HG03064 (cell line): ENCODE measurements at regions not wholly inside any gene's neighbourhood (a gene's known extent, or its start where the extent isn't known, plus 50 kb on each side); places are given as distances from the start of the nearest gene placed in this dataset.

Experiments
- ATAC-seq: cut with Tn5 transposase; IDR thresholded peaks from one replicate; pipeline ENCODE4 v1.9.1; 2021; ENCODE audit warnings: low read depth; ENCODE audit not compliant: unreplicated experiment

DNA sequence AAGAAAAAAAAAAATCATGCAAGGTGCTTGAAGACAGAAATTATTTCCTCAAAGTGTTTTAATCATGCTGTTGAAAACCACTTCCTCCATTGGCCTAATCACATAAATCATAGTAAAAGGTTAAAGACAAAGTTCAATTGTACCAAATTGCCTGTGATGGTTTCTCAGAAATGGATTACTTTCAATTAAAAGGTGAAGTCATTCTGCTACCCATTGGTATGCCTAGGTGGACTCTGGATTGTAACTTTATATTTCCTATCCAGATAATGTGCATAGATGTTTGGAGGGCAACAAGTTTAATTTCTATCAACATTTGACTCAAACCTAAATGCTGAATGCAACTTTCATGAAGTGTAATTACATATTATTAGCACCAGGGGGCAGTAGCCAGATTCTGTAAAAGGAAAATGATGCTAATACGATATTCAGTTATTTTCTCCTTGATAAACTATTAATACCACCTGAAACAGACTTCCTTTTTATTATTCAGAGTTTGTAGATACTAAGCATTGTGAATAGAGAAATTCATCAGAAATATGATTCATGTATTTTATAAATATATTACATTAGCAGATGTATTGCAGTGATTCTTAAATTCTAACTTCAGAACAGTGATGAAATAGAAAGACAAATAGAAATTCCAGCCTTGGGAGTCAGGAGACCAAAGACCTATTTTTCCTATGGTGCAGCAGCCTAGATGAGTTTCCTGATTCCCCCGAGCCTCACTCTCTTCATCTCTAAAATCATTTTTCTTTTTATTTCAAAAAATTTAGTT is 148.2 kb downstream of the CAAP1 start:
- ATAC-seq, result no peak

DNA sequence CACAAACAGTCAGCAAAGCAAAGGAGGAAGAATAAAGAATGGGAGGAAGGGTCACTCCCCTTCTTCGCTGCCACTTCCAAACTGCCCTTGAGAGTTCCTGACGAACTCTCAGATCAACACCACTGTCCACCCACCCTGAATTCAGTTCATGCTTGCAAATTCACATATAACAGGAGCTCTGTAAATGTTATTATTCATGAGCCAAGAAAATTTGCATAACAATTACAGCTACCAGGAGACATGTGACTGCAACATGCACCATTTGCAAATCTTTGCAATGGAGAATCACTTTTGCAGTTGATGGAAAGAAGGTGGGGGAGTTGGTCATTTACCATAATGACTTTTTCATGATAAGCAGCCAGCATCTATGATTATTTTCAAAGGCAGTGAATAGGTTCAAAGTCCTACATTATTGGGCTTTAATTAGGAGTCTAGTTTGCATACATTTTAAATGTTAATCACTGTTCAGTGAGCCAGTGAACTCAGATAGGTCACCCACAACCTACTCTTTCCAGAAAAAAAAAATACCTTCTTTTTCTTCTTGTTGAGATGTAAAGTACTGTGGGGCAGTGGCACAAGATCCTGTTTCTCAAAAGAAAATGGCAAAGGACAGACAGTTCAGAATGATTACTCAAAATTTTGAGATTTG is 149.7 kb downstream of the CAAP1 start:
- no peak for ATAC-seq

DNA sequence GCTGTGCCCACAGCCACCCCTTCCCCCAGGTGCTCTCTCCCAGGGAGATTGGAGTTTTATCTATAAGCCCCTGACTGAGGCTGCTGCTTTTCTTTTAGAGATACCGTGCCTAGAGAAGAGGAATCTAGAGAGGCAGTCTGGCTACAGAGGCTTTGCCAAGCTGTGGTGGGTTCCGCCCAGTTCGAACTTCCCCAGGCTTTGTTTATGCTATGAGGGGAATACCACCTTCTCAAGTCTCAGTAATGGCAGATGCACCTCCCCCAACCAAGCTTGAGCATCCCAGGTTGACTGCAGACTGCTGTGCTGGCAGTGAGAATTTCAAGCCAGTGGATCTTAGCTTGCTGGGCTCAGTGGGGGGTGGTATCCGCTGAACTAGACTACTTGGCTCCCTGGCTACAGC is 157.4 kb downstream of the CAAP1 start:
- ATAC-seq, result no peak

DNA sequence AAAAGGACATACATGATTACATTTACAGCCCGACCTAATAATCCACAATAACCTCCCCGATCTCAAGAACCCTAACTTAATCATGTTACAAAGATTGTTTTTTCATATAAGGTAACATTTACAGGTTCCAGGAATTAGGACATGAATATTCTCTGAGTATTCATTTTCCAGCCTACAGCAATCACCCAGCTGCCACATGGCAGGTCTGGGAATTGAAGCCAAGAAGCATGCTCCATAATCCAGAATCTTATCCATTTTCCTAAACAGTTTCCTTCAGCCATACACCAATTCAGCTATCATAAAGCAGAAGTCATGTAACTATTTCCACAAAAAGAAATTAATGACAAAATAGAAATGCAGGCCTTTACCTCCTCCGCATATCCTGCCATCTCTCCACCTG is 163.4 kb downstream of the CAAP1 start:
- no peak for ATAC-seq

DNA sequence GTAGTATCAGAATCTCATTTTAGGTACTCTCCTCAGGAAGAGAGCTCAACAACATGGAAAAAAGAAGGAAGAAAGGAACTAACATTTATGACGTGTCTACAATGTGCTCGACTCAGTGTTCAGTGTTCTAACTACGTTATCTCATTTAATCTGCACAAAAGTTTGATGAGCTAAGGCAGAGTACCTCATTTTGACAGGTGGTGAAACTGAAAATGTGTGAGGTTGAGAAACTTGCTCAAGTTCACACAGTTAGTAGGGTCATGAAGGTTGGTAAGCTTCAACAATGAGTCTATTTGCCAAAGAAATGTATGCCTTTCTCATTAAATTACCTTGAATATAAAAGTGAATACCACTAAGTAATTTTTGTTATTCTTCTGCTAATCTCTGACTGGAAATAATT is 165.1 kb downstream of the CAAP1 start:
- ATAC-seq, result no peak

DNA sequence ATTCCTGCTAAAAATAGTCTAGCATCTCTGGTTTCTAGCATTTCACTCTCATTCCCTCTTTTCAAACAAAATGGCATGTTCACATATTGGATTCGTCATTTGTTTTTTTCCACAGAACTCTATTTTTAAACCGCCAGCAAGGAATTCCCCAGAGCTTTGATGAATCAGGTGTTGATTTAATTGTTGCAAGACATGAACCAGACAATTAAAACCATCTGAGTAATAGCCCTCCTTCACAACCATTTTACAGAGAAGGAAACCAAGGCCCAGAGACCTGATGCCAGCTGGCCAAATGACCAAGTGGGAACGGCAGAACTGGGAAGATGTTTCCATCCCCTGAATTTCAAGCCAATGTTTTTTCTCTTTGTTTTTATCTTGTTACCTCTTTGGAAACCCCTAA is 167.0 kb downstream of the CAAP1 start:
- no peak for ATAC-seq

DNA sequence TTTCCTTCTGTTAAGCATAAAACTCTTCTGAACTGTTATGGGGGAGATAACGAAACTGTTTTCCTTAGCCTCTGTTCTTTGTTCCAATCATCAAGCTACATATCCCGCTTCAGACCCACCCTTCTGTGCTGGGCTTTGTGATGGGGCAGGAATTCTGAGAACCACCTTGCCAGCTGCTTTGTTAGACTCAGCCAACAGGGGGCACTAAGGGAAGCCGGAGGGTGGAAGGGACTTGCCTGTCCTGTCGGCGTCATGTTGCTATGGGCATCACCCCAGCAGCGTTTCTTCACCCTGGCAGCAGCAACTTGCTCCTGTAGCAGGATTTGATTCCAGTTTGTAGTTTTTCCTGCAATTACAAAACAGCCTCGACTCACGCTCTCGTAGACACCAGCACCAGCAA is 169.1 kb downstream of the CAAP1 start:
- no peak for ATAC-seq

DNA sequence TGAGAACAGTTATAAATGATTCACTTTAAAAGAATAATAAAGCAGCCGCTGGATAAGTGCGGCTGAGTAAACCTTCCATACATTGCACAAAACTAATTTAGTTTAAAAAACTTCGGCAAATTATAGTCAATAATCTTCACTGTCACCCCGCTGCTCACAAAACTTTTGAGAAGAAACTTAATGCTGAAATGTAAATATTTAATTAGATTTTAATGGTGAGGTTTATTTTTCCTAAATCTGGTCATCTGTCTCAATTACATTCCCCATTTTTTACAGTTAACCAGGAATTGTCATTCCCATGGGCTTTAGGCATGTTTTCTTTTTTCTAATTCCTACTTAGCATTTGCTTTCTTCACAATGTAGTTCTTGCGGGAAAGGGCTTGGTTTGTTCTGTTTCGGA is 169.8 kb downstream of the CAAP1 start:
- no peak for ATAC-seq

DNA sequence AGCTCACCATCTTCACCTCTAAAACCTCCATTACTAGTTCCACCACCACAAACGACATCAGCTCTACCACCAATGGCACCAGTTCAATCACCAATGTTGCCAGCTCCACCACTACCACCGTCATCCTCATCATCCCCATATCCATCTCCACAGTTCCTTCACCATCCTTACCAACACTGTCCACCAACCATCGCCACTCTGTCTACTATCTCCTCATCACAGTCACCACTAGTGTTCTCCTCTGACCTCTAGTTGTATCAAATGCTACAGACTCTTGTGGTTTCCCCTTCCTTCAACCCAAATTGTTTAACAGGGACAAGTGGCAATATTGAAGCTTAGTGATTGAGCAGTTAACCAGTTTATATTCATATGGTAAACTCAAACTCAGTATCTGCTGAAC is 182.6 kb downstream of the CAAP1 start:
- no peak for ATAC-seq

DNA sequence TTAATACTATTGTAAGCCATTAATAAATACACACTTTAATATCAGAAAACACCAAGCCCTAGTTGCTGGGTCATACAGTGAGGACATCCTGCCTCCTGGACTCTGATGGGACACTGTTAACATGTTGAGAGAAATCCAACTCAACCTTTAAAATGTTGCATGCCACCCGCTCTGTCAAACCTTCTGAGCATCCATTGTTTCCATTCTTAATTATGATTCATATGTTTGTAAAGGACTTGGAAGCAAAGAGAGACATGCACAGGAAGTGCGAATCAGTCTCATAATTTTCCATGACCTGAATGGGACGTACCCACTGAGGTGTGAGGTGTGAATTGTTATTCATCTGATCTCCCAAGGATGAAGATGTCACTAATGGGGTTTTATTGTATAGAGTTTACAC is 186.4 kb downstream of the CAAP1 start:
- ATAC-seq, result no peak

DNA sequence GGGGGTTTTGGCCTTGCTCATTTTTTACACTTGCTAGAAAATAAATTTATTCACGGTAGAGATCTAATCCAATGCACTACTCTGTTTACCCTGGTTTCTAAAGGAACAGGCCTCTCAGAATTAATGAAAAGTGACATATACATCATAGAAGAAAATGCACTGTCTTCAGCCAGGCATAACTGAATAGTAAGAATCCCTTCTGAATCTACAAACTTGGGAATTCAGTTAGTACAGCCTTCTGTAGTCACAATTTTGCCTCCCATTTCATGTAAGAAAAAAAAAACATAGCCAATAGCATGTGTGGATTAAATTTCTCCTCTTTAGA is 197.3 kb downstream of the CAAP1 start:
- no peak for ATAC-seq

DNA sequence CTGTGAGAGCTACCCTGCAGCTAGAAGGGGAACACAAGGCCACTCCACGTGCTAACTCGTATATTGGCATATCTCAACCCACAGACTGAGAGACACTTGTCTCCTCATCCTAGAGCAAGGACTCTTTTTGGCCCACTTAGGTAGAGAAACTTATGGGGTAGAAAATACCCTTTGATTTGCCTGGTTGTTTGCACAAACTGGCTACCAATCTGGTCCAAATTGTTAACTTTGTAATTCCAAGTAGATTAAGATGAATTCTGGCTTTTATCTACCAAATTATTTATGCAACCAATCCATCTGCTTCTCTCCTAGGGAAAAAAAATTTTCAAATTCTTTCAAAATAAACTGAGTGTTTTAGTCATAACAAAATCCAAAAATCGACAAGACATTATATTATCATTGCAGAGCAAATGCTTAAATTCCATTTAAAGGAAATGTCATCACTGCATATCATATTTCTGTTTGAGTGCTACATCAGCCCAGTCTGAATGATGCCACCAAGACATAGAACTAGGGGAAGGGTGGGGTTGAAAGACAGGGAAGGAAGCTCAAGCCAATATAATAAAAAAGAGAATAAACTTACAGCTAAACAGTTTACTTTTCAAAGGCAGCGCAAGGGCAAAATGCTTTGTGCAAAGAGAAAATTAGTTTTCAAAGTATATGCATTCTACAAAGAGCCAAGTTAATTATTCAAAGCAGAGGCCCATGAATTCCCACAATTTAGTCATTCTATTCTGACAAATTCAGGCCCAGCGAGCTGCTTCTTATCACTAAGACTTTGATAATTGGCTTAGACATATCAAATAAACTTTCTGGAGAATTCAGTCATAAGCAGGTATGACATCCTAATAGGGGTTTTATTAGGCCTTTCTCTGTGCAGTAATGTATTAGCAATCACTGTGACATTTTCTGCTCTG is 198.0 kb downstream of the CAAP1 start:
- ATAC-seq, result no peak

DNA sequence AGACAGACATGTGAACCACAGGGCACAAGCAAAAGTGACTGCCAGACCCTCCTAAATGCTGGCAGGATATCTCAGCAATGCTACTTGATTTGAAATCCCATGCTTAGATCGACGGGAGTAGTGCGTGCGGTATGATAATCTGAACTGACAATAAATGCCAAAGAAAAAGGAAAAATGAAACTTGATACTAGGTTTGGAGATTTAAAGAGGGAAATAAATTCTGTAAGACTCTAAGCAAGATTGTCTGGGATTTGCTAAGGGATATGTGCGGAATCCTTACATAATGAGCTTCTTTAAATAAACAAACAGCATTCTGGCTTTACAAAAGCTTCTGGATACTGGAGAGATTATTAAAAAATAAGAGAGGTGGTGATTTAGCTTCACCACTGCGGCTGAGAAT is 203.6 kb downstream of the CAAP1 start:
- no peak for ATAC-seq

DNA sequence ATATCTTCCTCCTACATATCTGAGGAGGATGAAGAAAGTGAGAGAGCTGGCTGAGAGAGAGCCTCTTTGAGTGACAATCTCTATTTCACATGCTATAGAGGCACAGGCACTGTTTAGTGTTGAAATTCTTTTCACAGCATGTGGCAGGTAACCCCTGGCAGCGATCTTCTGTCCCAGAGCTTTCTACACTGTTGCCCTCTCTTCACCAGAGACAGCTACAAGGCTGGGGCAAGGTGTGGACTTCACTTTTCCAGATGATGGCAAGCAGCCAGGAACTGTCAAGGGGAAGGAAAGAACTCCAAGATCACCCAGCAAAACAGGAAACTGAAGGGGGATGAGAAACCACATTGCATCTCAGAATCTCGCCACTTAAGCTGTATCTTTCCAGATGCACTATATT is 205.2 kb downstream of the CAAP1 start:
- ATAC-seq, result no peak

DNA sequence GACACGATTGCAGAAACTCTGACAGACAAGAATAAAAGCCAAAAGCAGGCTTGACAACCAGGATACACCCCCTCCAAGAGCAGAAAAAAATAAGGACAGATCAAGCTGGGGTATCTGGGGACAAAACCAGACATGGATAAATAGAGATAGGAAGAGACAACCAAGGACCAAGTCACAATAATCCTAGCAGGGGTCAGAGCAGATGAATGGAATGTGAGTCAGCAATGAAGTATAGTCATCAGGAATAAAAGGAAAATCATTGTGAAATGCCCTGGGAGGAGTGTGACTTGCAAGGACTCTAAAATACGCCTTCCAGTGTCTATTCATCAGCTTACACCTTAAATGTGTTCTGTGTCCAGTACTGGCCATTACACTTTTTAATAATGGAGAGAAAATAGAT is 206.8 kb downstream of the CAAP1 start:
- ATAC-seq, result no peak

DNA sequence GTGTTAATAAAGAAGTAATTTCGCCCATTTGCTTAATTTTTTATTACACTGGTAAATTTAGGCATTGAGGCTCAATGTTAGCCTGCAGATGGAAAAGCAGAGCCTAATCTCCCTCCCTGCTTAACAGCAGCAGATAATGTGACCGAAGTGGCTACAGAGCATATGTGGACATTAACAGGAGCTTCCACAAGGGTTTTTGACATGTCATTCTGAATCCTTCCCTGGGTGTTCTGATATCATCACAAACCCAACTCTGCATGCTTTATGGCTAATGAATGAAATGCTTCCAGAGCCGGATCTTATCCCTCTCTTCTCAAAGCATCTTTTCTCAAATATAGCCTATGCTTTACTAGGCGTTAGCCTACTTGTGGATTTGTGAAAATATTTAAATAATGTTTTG is 208.6 kb downstream of the CAAP1 start:
- no peak for ATAC-seq

DNA sequence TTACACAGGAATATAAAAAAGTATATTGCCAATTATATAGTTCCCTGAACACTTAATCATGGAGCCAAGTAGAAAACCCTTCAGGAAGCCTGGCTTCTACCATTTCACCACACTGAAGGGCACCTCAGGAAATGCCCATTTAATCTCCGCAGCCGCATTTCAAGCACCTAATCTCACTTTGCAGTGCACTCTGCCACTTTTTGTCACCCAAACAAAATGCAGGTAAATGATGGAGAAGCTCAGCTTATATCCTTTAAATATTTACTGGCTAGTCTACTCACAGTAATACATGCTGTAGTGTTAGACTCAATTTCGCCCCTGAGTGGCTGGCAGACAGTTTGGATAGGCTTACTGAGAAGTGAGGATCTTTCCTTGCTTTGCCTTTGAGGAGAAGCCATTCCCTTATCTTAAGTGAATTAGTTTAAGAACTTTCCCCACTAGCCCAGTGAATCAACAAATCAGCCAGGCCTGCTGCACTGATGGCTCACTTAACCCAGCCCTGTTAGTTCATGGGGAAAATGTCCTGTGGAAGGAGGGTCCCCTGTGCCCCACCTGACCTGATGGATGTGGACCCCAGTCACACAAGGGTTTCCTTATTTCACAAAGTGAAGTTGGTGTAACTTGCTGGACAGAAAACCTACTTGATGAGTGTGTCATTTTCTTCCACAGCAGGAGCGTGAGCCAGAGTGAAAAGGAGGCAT is 209.7 kb downstream of the CAAP1 start:
- no peak for ATAC-seq

DNA sequence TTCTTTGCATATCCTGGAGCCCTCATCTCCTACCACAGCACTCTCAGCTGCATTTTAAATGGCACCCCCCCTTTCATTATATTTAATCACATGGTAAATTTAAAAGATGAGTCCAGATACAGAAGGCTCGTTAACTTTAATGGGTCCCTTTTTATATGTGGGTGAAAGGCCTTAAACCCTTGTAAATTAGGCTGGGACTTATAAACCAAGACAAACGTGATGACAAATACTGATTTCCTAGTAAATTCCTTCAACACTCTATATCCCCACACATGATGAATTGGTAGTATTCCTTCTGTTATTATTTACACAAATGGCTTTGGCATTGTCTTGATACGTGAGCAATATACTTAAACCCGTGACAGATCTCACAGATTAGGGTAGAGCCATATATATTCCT is 210.6 kb downstream of the CAAP1 start:
- ATAC-seq, result no peak

DNA sequence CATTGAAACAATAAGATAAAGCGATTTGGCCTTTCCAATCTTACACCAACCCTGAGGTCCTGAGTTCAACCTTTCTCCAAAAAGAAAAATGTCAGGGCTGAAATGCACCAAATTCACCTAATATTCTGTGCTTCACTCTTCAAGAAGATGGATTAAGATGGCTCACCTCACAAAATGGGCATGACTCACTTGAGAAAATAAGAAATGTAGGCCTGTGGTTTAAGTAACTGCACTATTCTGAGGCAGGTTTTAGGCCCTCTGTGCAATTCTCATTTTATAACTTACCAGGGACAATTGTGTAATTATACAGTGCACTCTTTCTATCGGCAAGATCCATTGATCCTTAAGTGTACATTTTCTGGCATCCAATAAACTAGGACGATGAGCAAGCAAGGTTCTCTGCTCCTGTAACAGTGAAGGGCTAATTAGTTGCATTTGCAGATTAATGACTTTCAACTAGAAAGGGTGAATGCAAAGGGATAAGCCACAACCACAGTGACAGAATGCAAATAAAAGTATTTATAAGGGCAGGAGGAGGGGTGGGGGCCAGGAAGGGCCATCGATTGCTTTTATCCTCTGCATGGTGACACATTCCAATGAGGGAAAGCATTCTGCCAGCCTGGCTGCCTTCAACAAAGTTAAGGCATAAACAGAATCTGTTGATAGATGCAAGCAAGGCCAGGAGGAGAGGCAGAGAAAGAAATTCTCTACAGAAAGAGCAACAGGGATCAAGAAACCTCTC is 214.5 kb downstream of the CAAP1 start:
- ATAC-seq, result no peak

DNA sequence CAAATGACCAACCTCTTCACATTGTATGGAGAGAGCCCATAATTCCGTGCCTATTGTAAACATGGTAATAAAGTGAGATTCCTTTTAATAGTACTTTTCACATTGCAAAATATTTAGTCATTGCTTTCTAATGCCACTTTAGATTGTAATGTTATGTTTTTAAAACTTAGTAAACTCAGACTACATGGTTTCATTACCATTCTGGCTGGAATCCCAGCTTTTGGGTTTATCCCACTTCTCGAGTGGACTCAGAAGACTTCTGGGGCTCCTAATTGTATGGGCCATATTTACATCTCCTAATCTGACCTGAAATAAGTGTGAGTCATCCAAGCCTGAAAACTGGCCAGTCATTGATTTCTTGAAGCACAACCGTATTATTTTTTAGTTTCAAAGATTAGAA is 217.6 kb downstream of the CAAP1 start:
- no peak for ATAC-seq
